ENCODE measurements at regions not wholly inside any gene's neighbourhood (a gene's known extent, or its start where the extent isn't known, plus 50 kb on each side); places are given as distances from the start of the nearest gene placed in this dataset.

DNA sequence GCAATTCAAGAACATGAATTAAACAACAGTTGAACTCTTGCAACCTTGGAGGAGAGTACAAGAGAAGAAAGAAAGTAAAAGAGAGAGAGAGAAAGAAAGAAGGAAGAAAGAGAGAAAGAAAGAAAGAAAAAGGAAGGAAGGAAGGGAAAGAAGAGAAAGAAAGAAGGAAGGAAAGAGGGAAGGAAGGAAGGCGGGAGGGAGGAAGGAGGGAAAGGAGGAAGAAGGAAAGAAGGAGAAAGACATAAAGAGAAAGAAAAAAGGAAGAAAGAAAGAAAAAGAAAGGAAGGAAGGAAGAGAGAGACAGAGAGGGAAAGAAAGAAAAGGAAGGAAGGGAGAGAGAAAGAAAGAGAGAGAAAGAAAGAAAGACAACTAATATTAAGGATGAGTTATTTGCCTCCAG is 1106.7 kb downstream of the TYW1 start (continued):
- TF ChIP-seq, protein P1, sequence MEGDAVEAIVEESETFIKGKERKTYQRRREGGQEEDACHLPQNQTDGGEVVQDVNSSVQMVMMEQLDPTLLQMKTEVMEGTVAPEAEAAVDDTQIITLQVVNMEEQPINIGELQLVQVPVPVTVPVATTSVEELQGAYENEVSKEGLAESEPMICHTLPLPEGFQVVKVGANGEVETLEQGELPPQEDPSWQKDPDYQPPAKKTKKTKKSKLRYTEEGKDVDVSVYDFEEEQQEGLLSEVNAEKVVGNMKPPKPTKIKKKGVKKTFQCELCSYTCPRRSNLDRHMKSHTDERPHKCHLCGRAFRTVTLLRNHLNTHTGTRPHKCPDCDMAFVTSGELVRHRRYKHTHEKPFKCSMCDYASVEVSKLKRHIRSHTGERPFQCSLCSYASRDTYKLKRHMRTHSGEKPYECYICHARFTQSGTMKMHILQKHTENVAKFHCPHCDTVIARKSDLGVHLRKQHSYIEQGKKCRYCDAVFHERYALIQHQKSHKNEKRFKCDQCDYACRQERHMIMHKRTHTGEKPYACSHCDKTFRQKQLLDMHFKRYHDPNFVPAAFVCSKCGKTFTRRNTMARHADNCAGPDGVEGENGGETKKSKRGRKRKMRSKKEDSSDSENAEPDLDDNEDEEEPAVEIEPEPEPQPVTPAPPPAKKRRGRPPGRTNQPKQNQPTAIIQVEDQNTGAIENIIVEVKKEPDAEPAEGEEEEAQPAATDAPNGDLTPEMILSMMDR (conservative IDR thresholded peaks at IDR 0.05; ENCODE audit: low read depth in 2 of 2) = no peak
- no peak for TF ChIP-seq JUNB (IDR thresholded peaks at IDR 0.05; ENCODE audit: unreplicated experiment)
- no peak for TF ChIP-seq POLR2AphosphoS5 (IDR thresholded peaks at IDR 0.05; ENCODE audit: low read depth)
- TF ChIP-seq, protein P2, sequence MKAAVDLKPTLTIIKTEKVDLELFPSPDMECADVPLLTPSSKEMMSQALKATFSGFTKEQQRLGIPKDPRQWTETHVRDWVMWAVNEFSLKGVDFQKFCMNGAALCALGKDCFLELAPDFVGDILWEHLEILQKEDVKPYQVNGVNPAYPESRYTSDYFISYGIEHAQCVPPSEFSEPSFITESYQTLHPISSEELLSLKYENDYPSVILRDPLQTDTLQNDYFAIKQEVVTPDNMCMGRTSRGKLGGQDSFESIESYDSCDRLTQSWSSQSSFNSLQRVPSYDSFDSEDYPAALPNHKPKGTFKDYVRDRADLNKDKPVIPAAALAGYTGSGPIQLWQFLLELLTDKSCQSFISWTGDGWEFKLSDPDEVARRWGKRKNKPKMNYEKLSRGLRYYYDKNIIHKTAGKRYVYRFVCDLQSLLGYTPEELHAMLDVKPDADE (IDR thresholded peaks at IDR 0.05) = no peak
- no peak for TF ChIP-seq CREB1 (CRISPR knock-in tag; IDR thresholded peaks at IDR 0.05; ENCODE audit: low read depth)
- TF ChIP-seq STAT1 (IDR thresholded peaks at IDR 0.05; ENCODE audit: unreplicated experiment) = no peak
- TF ChIP-seq EZH2phosphoT487 (IDR thresholded peaks at IDR 0.05; ENCODE audit: unreplicated experiment) = no peak

DNA sequence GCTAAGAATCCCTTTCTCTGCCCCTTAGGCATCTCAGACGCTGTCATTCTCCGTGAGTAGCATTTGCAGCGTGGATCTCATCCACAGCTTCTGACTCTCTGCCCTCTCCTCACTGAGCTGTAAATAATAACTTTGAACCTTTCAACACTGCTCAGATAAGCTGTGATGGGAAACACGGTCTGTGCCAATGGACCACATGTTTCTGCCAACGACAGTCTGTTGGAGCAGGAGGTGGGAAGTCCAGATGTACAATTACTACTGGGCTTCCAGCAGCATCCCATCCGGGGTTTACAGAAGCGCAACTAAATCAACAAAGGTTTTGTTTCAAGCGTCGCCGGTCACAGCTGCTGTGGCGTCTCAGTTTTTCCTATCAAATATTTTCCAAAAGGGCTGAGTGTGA is 1110.6 kb downstream of the TYW1 start:
- H4K20me1 ChIP-seq (replicated peaks; ENCODE audit: insufficient read depth) = no peaks in the 10 kb centered on the region
- Mint-ChIP-seq H3K4me3 (no peak overlapping the region), H3K27ac (no peak overlapping the region), H3K27me3 (ENCODE audit: insufficient read depth, low read depth, poor library complexity) (peaks cover 1% of the 10 kb centered on the region), H3K4me1 (no peaks in the 10 kb centered on the region), H3K9me3 (peaks cover 96% of the 10 kb centered on the region), H3K36me3 (ENCODE audit: low read depth) (peaks cover 52% of the 10 kb centered on the region)
- H3K36me3 ChIP-seq (ENCODE audit: insufficient read depth) = no peaks in the 10 kb centered on the region; the same call in 1 of the 2 replicates
- no peaks in the 10 kb centered on the region for H3F3A ChIP-seq (replicated peaks; ENCODE audit: low read depth)
- no peaks in the 10 kb centered on the region for H3K79me2 ChIP-seq (replicated peaks; ENCODE audit: insufficient read depth)
- H3K4me1 ChIP-seq (ENCODE audit: insufficient read depth) = no peaks in the 10 kb centered on the region
- H3K27ac ChIP-seq (ENCODE audit: low read depth) = no peak overlapping the region
- ATAC-seq (no peak), DNase-seq (ENCODE audit: low spot score) (no peak)
- H2AFZ ChIP-seq = no peak overlapping the region
- H3K27me3 ChIP-seq (ENCODE audit: insufficient read depth) = no peaks in the 10 kb centered on the region
- H3K9me2 ChIP-seq (ENCODE audit: insufficient read depth) = no peaks in the 10 kb centered on the region
- no peak overlapping the region for H3K4me2 ChIP-seq
- no peak overlapping the region for H3K4me3 ChIP-seq
- TF ChIP-seq, protein P3, sequence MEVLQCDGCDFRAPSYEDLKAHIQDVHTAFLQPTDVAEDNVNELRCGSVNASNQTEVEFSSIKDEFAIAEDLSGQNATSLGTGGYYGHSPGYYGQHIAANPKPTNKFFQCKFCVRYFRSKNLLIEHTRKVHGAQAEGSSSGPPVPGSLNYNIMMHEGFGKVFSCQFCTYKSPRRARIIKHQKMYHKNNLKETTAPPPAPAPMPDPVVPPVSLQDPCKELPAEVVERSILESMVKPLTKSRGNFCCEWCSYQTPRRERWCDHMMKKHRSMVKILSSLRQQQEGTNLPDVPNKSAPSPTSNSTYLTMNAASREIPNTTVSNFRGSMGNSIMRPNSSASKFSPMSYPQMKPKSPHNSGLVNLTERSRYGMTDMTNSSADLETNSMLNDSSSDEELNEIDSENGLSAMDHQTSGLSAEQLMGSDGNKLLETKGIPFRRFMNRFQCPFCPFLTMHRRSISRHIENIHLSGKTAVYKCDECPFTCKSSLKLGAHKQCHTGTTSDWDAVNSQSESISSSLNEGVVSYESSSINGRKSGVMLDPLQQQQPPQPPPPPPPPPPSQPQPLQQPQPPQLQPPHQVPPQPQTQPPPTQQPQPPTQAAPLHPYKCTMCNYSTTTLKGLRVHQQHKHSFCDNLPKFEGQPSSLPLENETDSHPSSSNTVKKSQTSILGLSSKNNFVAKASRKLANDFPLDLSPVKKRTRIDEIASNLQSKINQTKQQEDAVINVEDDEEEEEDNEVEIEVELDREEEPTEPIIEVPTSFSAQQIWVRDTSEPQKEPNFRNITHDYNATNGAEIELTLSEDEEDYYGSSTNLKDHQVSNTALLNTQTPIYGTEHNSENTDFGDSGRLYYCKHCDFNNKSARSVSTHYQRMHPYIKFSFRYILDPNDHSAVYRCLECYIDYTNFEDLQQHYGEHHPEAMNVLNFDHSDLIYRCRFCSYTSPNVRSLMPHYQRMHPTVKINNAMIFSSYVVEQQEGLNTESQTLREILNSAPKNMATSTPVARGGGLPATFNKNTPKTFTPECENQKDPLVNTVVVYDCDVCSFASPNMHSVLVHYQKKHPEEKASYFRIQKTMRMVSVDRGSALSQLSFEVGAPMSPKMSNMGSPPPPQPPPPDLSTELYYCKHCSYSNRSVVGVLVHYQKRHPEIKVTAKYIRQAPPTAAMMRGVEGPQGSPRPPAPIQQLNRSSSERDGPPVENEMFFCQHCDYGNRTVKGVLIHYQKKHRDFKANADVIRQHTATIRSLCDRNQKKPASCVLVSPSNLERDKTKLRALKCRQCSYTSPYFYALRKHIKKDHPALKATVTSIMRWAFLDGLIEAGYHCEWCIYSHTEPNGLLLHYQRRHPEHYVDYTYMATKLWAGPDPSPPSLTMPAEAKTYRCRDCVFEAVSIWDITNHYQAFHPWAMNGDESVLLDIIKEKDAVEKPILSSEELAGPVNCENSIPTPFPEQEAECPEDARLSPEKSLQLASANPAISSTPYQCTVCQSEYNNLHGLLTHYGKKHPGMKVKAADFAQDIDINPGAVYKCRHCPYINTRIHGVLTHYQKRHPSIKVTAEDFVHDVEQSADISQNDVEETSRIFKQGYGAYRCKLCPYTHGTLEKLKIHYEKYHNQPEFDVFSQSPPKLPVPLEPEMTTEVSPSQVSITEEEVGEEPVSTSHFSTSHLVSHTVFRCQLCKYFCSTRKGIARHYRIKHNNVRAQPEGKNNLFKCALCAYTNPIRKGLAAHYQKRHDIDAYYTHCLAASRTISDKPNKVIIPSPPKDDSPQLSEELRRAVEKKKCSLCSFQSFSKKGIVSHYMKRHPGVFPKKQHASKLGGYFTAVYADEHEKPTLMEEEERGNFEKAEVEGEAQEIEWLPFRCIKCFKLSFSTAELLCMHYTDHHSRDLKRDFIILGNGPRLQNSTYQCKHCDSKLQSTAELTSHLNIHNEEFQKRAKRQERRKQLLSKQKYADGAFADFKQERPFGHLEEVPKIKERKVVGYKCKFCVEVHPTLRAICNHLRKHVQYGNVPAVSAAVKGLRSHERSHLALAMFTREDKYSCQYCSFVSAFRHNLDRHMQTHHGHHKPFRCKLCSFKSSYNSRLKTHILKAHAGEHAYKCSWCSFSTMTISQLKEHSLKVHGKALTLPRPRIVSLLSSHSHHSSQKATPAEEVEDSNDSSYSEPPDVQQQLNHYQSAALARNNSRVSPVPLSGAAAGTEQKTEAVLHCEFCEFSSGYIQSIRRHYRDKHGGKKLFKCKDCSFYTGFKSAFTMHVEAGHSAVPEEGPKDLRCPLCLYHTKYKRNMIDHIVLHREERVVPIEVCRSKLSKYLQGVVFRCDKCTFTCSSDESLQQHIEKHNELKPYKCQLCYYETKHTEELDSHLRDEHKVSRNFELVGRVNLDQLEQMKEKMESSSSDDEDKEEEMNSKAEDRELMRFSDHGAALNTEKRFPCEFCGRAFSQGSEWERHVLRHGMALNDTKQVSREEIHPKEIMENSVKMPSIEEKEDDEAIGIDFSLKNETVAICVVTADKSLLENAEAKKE (CRISPR knock-in tag; IDR thresholded peaks at IDR 0.05) = no peak
- TF ChIP-seq, protein P1 (conservative IDR thresholded peaks at IDR 0.05; ENCODE audit: low read depth in 2 of 2) = no peak
- no peak for TF ChIP-seq EZH2 (IDR thresholded peaks at IDR 0.05; ENCODE audit: low read depth, unreplicated experiment)
- TF ChIP-seq, protein P2 (IDR thresholded peaks at IDR 0.05) = no peak
